Neural cell (in vitro differentiated cells): ENCODE measurements at regions not wholly inside any gene's neighbourhood (a gene's known extent, or its start where the extent isn't known, plus 50 kb on each side); places are given as distances from the start of the nearest gene placed in this dataset.

Experiments used
- H2AFZ ChIP-seq: fragments of 200-600, 300-800 bp; sonication (generic), shearing (Covaris generic); 2 replicates; pipeline ENCODE4 v1.6.0; 2014; ENCODE audit warnings: low read depth, mild to moderate bottlenecking, antibody characterized with exemption, low read length, moderate library complexity
- H3F3A ChIP-seq: fragments of 200-600 bp; shearing (Covaris generic); 2 replicates; pipeline ENCODE4 v1.6.1; 2016; ENCODE audit warnings: mild to moderate bottlenecking, moderate library complexity, mixed read lengths, antibody characterized with exemption, low read length; ENCODE audit not compliant: insufficient read depth, poor library complexity, severe bottlenecking
- H3K27ac ChIP-seq: fragments of 200-600, 300-800 bp; sonication (generic), shearing (Covaris generic); 2 replicates; pipeline ENCODE4 v1.5.1; 2014; ENCODE audit warnings: mild to moderate bottlenecking, low read length, moderate library complexity
- H3K27me3 ChIP-seq: fragments of 300-800, 200-600 bp; sonication (generic), shearing (Covaris generic); 2 replicates; pipeline ENCODE4 v1.6.0; 2014; ENCODE audit warnings: mild to moderate bottlenecking, low read depth, low read length, moderate library complexity; ENCODE audit not compliant: insufficient read depth
- H3K36me3 ChIP-seq: fragments of 300-800, 200-600 bp; sonication (generic), shearing (Covaris generic); 2 replicates; pipeline ENCODE4 v1.5.1; 2014; ENCODE audit warnings: mild to moderate bottlenecking, antibody characterized with exemption, low read length, moderate library complexity; ENCODE audit not compliant: insufficient read depth
- H3K4me2 ChIP-seq: fragments of 300-800, 200-600 bp; sonication (generic), shearing (Covaris generic); 2 replicates; pipeline ENCODE4 v1.6.0; 2014; ENCODE audit warnings: mild to moderate bottlenecking, low read length
- H3K4me3 ChIP-seq: fragments of 300-800, 200-600 bp; sonication (generic), shearing (Covaris generic); 2 replicates; pipeline ENCODE4 v1.5.1; 2014; ENCODE audit warnings: mild to moderate bottlenecking, low read length, moderate library complexity
- H3K79me2 ChIP-seq: fragments of 200-600 bp; shearing (Covaris generic); replicated peaks from 2 replicates; pipeline ENCODE4 v1.6.0; 2014; ENCODE audit warnings: mild to moderate bottlenecking, low read length, moderate library complexity; ENCODE audit not compliant: insufficient read depth
- H3K9ac ChIP-seq: fragments of 300-800, 200-600 bp; sonication (generic), shearing (Covaris generic); 2 replicates; pipeline ENCODE4 v1.6.1; 2016; ENCODE audit warnings: mild to moderate bottlenecking, low read length, mixed read lengths
- H3K9me2 ChIP-seq: fragments of 200-600 bp; shearing (Covaris generic); 2 replicates; pipeline ENCODE4 v1.6.1; 2016; ENCODE audit warnings: mild to moderate bottlenecking, low read length, mixed read lengths; ENCODE audit not compliant: insufficient read depth
- H3K9me3 ChIP-seq: fragments of 200-600, 300-800 bp; sonication (generic), shearing (Covaris generic); 2 replicates; pipeline ENCODE4 v1.6.1; 2016; ENCODE audit warnings: mild to moderate bottlenecking, mixed run types, low read length, moderate library complexity, mixed read lengths
- H4K20me1 ChIP-seq: fragments of 200-600 bp; shearing (Covaris generic); 2 replicates; pipeline ENCODE4 v1.6.1; 2016; ENCODE audit warnings: mild to moderate bottlenecking, mixed run types; ENCODE audit not compliant: insufficient read depth
- CTCF ChIP-seq: fragments of 450-650 bp; IDR thresholded peaks from 2 replicates; pipeline ENCODE4 v1.5.1; 2014; ENCODE audit warnings: antibody characterized with exemption, mild to moderate bottlenecking, moderate library complexity; ENCODE audit not compliant: poor library complexity, severe bottlenecking
- EP300 ChIP-seq: fragments of 450-650 bp; conservative IDR thresholded peaks from 2 replicates; pipeline ENCODE4 v1.6.1; 2014; ENCODE audit warnings: antibody characterized with exemption, mild to moderate bottlenecking, moderate library complexity; ENCODE audit not compliant: poor library complexity, severe bottlenecking
- EZH2 ChIP-seq: fragments of 200-600, 300-800 bp; shearing (Covaris generic), sonication (generic); IDR thresholded peaks from 2 replicates; pipeline ENCODE4 v1.6.1; 2014; ENCODE audit warnings: antibody characterized with exemption, low read length, borderline replicate concordance, mild to moderate bottlenecking; ENCODE audit not compliant: insufficient read depth, poor library complexity, severe bottlenecking
- MXI1 ChIP-seq: fragments of 450-650 bp; conservative IDR thresholded peaks from 2 replicates; pipeline ENCODE4 v1.6.1; 2014; ENCODE audit warnings: antibody characterized with exemption, mild to moderate bottlenecking; ENCODE audit not compliant: poor library complexity, severe bottlenecking
- POLR2AphosphoS5 ChIP-seq: IDR thresholded peaks from 2 replicates; pipeline ENCODE4 v1.6.1; 2012
- RAD21 ChIP-seq: fragments of 450-650 bp; conservative IDR thresholded peaks from 2 replicates; pipeline ENCODE4 v1.6.1; 2014; ENCODE audit warnings: antibody characterized with exemption, mild to moderate bottlenecking, moderate library complexity
- SMC3 ChIP-seq: fragments of 450-650 bp; conservative IDR thresholded peaks from 2 replicates; pipeline ENCODE4 v1.6.1; 2014; ENCODE audit warnings: antibody characterized with exemption, mild to moderate bottlenecking, moderate library complexity; ENCODE audit not compliant: poor library complexity
- TAF1 ChIP-seq: IDR thresholded peaks from 2 replicates; pipeline ENCODE4 v1.6.1; 2012; ENCODE audit warnings: low read depth
- TF ChIP-seq, protein P1 (sequence below): IDR thresholded peaks from 2 replicates; pipeline ENCODE4 v1.6.1; 2012; ENCODE audit warnings: borderline replicate concordance

DNA sequence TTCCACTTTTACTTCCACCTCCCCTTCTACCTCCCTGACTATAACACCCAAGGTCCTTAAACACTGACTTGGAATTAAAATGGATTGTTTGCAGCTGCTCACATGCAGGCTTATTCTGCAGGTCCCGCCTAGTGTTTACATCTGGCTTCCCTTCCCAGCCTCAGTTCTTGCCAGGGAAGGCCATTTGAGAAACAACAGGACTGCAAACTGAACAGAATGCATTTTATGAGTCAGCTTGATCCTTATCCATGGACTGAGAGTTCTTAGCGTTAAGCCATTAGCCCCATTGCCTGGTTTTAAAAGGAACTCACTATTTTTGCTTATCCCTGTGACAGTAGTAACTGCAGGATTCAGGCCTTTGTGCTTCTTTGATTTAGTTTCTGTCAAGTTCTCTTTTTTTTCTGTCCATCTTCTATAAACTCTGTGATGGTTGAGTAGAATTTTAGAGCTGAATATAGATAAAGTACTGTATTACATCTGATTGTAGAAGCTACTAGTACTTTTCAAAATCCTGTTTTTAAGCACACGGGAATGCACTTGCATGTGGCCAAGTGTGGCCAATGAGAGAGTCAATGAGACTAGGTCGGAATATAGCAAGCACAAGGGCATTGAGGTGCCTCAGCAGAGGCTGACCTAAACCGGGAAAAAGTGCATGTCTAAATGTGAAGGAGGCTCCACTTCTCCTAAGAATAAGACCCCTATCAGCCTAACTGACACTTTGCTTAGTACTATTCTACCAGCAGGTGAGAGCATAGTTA lies 106.4 kb downstream of the TUSC7 start:
- H3K27ac ChIP-seq = no peak overlapping the region
- H3K9me2 ChIP-seq = no peaks in the 10 kb centered on the region
- no peaks in the 10 kb centered on the region for H3K27me3 ChIP-seq
- H3K36me3 ChIP-seq = no peaks in the 10 kb centered on the region
- no peak overlapping the region for H3K4me3 ChIP-seq
- H3K4me2 ChIP-seq = no peak overlapping the region
- no peaks in the 10 kb centered on the region for H3K79me2 ChIP-seq
- H3F3A ChIP-seq = no peaks in the 10 kb centered on the region
- no peaks in the 10 kb centered on the region for H4K20me1 ChIP-seq
- no peak overlapping the region for H3K9ac ChIP-seq
- H3K9me3 ChIP-seq = no peaks in the 10 kb centered on the region
- H2AFZ ChIP-seq = no peak overlapping the region
- TF ChIP-seq POLR2AphosphoS5 (no peak), EP300 (no peak), MXI1 (no peak)
- TF ChIP-seq, protein P1, sequence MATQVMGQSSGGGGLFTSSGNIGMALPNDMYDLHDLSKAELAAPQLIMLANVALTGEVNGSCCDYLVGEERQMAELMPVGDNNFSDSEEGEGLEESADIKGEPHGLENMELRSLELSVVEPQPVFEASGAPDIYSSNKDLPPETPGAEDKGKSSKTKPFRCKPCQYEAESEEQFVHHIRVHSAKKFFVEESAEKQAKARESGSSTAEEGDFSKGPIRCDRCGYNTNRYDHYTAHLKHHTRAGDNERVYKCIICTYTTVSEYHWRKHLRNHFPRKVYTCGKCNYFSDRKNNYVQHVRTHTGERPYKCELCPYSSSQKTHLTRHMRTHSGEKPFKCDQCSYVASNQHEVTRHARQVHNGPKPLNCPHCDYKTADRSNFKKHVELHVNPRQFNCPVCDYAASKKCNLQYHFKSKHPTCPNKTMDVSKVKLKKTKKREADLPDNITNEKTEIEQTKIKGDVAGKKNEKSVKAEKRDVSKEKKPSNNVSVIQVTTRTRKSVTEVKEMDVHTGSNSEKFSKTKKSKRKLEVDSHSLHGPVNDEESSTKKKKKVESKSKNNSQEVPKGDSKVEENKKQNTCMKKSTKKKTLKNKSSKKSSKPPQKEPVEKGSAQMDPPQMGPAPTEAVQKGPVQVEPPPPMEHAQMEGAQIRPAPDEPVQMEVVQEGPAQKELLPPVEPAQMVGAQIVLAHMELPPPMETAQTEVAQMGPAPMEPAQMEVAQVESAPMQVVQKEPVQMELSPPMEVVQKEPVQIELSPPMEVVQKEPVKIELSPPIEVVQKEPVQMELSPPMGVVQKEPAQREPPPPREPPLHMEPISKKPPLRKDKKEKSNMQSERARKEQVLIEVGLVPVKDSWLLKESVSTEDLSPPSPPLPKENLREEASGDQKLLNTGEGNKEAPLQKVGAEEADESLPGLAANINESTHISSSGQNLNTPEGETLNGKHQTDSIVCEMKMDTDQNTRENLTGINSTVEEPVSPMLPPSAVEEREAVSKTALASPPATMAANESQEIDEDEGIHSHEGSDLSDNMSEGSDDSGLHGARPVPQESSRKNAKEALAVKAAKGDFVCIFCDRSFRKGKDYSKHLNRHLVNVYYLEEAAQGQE = no peak

- H3K36me3 ChIP-seq = no peaks in the 10 kb centered on the region
- H3K9me2 ChIP-seq = no peaks in the 10 kb centered on the region
- TF ChIP-seq SMC3 = no peak
- TF ChIP-seq EZH2 = no peak
- TF ChIP-seq, protein P1 = no peak
- TF ChIP-seq POLR2AphosphoS5 = no peak
- no peak for TF ChIP-seq MXI1
- TF ChIP-seq RAD21 = no peak
- no peak for TF ChIP-seq EP300
- TF ChIP-seq TAF1 = no peak
- TF ChIP-seq CTCF = no peak
- H3K27me3 ChIP-seq = no peaks in the 10 kb centered on the region
- no peaks in the 10 kb centered on the region for H4K20me1 ChIP-seq
- H3K9ac ChIP-seq = no peak overlapping the region
- H3F3A ChIP-seq = no peaks in the 10 kb centered on the region
- H3K9me3 ChIP-seq = no peaks in the 10 kb centered on the region
- H3K4me3 ChIP-seq = no peak overlapping the region
- no peak overlapping the region for H3K4me2 ChIP-seq
- no peaks in the 10 kb centered on the region for H3K79me2 ChIP-seq
- no peak overlapping the region for H2AFZ ChIP-seq
- no peak overlapping the region for H3K27ac ChIP-seq
Measured at GRCh38 chr3:116821371-116821770, 111.8 kb downstream of the TUSC7 start.
